HCT116 (cell line): ENCODE measurements at regions not wholly inside any gene's neighbourhood (a gene's known extent, or its start where the extent isn't known, plus 50 kb on each side); places are given as distances from the start of the nearest gene placed in this dataset.
"Not testable (repeated sequence)": the region's sequence is repeated elsewhere in the genome, so short reads cannot be mapped to it uniquely, and the experiment has no call there.

Source experiments
- ATAC-seq: fragments of 200-7000 bp; cut with Tn5 transposase; 2 replicates; pipeline ENCODE4 v1.9.1; 2020; ENCODE audit warnings: mild to moderate bottlenecking, moderate library complexity
- BruUV-seq: library from RNA; stranded (reverse); fragments of 400-500 nt; replicated peaks from 2 replicates; lab custom pipeline; 2021; lab: Mats Ljungman, UMichigan
- CTCF ChIA-PET: fragments of 300-600 bp; sonication (Branson Sonifier 250); formaldehyde crosslinking; loops from one replicate; lab custom pipeline; 2021; ENCODE audit warnings: antibody characterized with exemption; lab: Charles Lee
- POLR2A ChIA-PET: fragments of 300-600, 350-600 bp; sonication (Branson Sonifier 250); formaldehyde crosslinking; loops from one replicate; lab custom pipeline; 2021; ENCODE audit warnings: antibody characterized with exemption; lab: Charles Lee
- RAD21 ChIA-PET, 2 experiments: fragments of 300-600 bp; sonication (Branson Sonifier 250); formaldehyde crosslinking; loops; one replicate each; lab custom pipeline; 2023; ENCODE audit warnings: low total read pairs in 2 of 2; ENCODE audit not compliant: uncharacterized antibody in 2 of 2, unreplicated experiment in 2 of 2, low non-redundant PET in 1 of 2; lab: Charles Lee
- DNase-seq: peaks from one replicate; pipeline ENCODE4 v3.0.0-alpha.2; 2010; ENCODE audit warnings: low read depth, low spot score
- H2AFZ ChIP-seq: fragments of 200-600 bp; shearing (Covaris generic), sonication (generic); 2 replicates; pipeline ENCODE4 v1.6.1; 2017; ENCODE audit warnings: low read depth, mixed run types, mixed read lengths, antibody characterized with exemption, low read length; ENCODE audit not compliant: poor library complexity, severe bottlenecking
- H3K27ac ChIP-seq: 2 replicates; pipeline ENCODE4 v1.5.1; 2012; ENCODE audit warnings: low read depth, low read length
- H3K27me3 ChIP-seq: fragments of 200-600 bp; sonication (generic); 2 replicates; pipeline ENCODE4 v1.6.1; 2016; ENCODE audit warnings: mixed run types, low read length, mixed read lengths; ENCODE audit not compliant: insufficient read depth
- H3K36me3 ChIP-seq, 2 experiments: fragments of 200-500 bp in 1 of 2; fragments of 200-600 bp in 1 of 2; sonication (Bioruptor generic) in 1 of 2; sonication (generic) in 1 of 2; 2 replicates each; pipeline versions ENCODE4 v1.5.1 to v1.6.1; 2014 to 2016; ENCODE audit warnings: low read length in 2 of 2, inconsistent platforms in 1 of 2, mixed read lengths in 1 of 2, mixed run types in 1 of 2; ENCODE audit not compliant: insufficient read depth in 2 of 2, control insufficient read depth in 1 of 2
- H3K4me1 ChIP-seq, 2 experiments: fragments of 200-600 bp in 1 of 2; sonication (generic) in 1 of 2; 2 replicates each; pipeline versions ENCODE4 v1.5.1 to v1.6.1; 2012 to 2017; ENCODE audit warnings: low read length in 2 of 2, inconsistent platforms in 1 of 2, mild to moderate bottlenecking in 1 of 2, mixed read lengths in 1 of 2, mixed run types in 1 of 2, moderate library complexity in 1 of 2; ENCODE audit not compliant: insufficient read depth in 2 of 2, control insufficient read depth in 1 of 2
- H3K4me2 ChIP-seq: fragments of 200-600 bp; sonication (generic); 2 replicates; pipeline ENCODE4 v1.6.1; 2017; ENCODE audit warnings: mixed run types, low read length, mixed read lengths
- H3K4me3 ChIP-seq, 2 experiments: fragments of 200-600 bp in 1 of 2; sonication (generic) in 1 of 2; replicated peaks in 1 of 2; 2 replicates each; pipeline ENCODE4 v1.5.1; 2011 to 2016; ENCODE audit warnings: low read length in 2 of 2, control low read depth in 1 of 2, low read depth in 1 of 2, mild to moderate bottlenecking in 1 of 2, mixed read lengths in 1 of 2, mixed run types in 1 of 2
- H3K79me2 ChIP-seq: fragments of 200-600 bp; sonication (generic); 2 replicates; pipeline ENCODE4 v1.6.1; 2017; ENCODE audit warnings: mild to moderate bottlenecking, mixed run types, low read length, moderate library complexity, mixed read lengths; ENCODE audit not compliant: insufficient read depth
- H3K9ac ChIP-seq: fragments of 200-600 bp; sonication (generic); 2 replicates; pipeline ENCODE4 v1.6.1; 2016; ENCODE audit warnings: low read length, mixed read lengths
- H3K9me2 ChIP-seq: fragments of 200-600 bp; sonication (generic), shearing (Covaris generic); 2 replicates; pipeline ENCODE4 v1.6.1; 2017; ENCODE audit warnings: mixed run types, mild to moderate bottlenecking, moderate library complexity; ENCODE audit not compliant: insufficient read depth
- H3K9me3 ChIP-seq, 2 experiments: fragments of 200-500 bp in 1 of 2; fragments of 200-600 bp in 1 of 2; sonication (Bioruptor generic) in 1 of 2; sonication (generic) in 1 of 2; 2 replicates each; pipeline ENCODE4 v1.6.1; 2014 to 2017; ENCODE audit warnings: low read length in 2 of 2, mixed read lengths in 2 of 2, inconsistent platforms in 1 of 2, low read depth in 1 of 2, mild to moderate bottlenecking in 1 of 2, mixed run types in 1 of 2, moderate library complexity in 1 of 2; ENCODE audit not compliant: control insufficient read depth in 1 of 2, insufficient read depth in 1 of 2
- H4K20me1 ChIP-seq: fragments of 200-600 bp; sonication (generic), shearing (Covaris generic); 2 replicates; pipeline ENCODE4 v1.6.1; 2017; ENCODE audit warnings: mixed run types, mild to moderate bottlenecking, moderate library complexity; ENCODE audit not compliant: insufficient read depth
- CBX3 ChIP-seq: IDR thresholded peaks from 2 replicates; pipeline ENCODE4 v1.6.1; 2012; ENCODE audit warnings: low read depth
- CTCF ChIP-seq, 3 experiments: fragments of 200-600 bp in 1 of 3; sonication (generic) in 1 of 3; IDR thresholded peaks in 2 of 3; conservative IDR thresholded peaks in 1 of 3; 2 replicates each; pipeline ENCODE4 v1.5.1; 2012 to 2017; ENCODE audit warnings: low read depth in 2 of 3, low read length in 2 of 3, antibody characterized with exemption in 1 of 3, borderline replicate concordance in 1 of 3, control low read depth in 1 of 3, mild to moderate bottlenecking in 1 of 3, mixed read lengths in 1 of 3, mixed run types in 1 of 3, moderate library complexity in 1 of 3; ENCODE audit not compliant: insufficient read depth in 1 of 3
- EGR1 ChIP-seq: IDR thresholded peaks from 2 replicates; pipeline ENCODE4 v1.6.1; 2012; ENCODE audit warnings: low read depth
- EZH2 ChIP-seq: fragments of 200-600 bp; sonication (generic); IDR thresholded peaks from 2 replicates; pipeline ENCODE4 v1.6.1; 2017; ENCODE audit warnings: antibody characterized with exemption, mixed run types
- EZH2phosphoT487 ChIP-seq: fragments of 200-600 bp; IDR thresholded peaks from 2 replicates; pipeline ENCODE4 v1.6.1; 2018; ENCODE audit warnings: antibody characterized with exemption, borderline replicate concordance
- FOSL1 ChIP-seq: IDR thresholded peaks from 2 replicates; pipeline ENCODE4 v1.6.1; 2012; ENCODE audit warnings: low read depth
- POLR2A ChIP-seq: IDR thresholded peaks from 2 replicates; pipeline ENCODE4 v1.7.0; 2011; ENCODE audit warnings: borderline replicate concordance; ENCODE audit not compliant: insufficient read depth, insufficient read length; ENCODE audit errors: extremely low read depth
- POLR2AphosphoS5 ChIP-seq: IDR thresholded peaks from 2 replicates; pipeline ENCODE4 v1.6.1; 2011; ENCODE audit warnings: mild to moderate bottlenecking, low read depth, low read length, moderate library complexity
- REST ChIP-seq: IDR thresholded peaks from 2 replicates; pipeline ENCODE4 v1.6.1; 2012; ENCODE audit warnings: low read depth
- SIN3A ChIP-seq: IDR thresholded peaks from 2 replicates; pipeline ENCODE4 v1.6.1; 2012; ENCODE audit warnings: low read depth
- SP1 ChIP-seq: IDR thresholded peaks from 2 replicates; pipeline ENCODE4 v1.6.1; 2012; ENCODE audit warnings: low read depth
- intact Hi-C: fragments of 100-400 bp; cut with micrococcal nuclease; formaldehyde crosslinking; loops from 2 replicates; pipeline ENCODE4 v1.10.0; 2022

DNA sequence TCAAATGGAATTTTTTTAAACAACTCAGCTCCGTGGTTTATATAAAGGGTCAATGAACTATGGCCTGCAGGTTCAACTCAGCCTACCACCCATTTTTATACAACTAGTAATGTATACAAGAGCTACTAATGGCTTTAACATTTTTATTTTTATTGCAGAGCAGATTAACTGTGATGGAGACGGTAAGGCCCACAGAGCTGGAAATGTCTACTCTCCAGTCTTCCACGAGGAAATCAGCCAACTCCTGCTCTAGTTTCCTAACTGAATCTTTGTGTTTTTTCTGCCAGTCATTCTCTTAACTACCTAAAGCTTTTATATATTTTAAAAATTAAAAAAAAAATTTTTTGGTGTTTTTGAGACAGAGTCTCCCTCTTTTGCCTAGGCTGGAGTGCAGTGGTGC lies 385.1 kb upstream of the MAF start (continued):
- TF ChIP-seq CTCF (IDR thresholded peaks at IDR 0.05 in 2 of 3, conservative IDR thresholded peaks at IDR 0.05 in 1 of 3; ENCODE audit: borderline replicate concordance in 1 of 3, insufficient read depth in 1 of 3, low read depth in 2 of 3, low read length in 2 of 3) (no peak), POLR2A (no peak)

DNA sequence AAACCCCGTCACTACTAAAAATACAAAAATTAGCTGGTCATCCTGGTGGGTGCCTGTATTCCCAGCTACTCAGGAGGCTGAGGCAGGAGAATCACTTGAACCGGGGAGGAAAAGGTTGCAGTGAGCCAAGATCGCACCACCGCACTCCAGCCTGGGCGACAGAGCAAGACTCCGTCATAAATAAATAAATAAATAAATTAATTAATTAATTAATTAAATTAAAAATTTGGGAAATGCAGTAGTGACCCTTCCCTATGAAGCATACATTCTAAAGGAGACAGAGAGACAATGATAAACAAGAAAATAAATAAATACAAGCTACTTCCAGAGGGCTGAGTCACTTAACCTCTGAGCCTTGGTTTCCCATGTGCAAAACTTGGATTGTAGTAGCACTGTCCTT lies 383.6 kb upstream of the MAF start:
- H3K27me3 ChIP-seq, H3K4me2 ChIP-seq, H3K9me2 ChIP-seq, H3K36me3 ChIP-seq, ATAC-seq, H3K27ac ChIP-seq, POLR2A ChIA-PET, RAD21 ChIA-PET, CTCF ChIA-PET, H2AFZ ChIP-seq, H4K20me1 ChIP-seq, BruUV-seq, H3K79me2 ChIP-seq, H3K9ac ChIP-seq, H3K4me3 ChIP-seq, DNase-seq, H3K4me1 ChIP-seq, intact Hi-C loops: not testable (repeated sequence)
- H3K9me3 ChIP-seq, result peaks cover 43 to 48% of the 10 kb centered on the region in 2 experiments; a peak in 2 of 4 replicates

DNA sequence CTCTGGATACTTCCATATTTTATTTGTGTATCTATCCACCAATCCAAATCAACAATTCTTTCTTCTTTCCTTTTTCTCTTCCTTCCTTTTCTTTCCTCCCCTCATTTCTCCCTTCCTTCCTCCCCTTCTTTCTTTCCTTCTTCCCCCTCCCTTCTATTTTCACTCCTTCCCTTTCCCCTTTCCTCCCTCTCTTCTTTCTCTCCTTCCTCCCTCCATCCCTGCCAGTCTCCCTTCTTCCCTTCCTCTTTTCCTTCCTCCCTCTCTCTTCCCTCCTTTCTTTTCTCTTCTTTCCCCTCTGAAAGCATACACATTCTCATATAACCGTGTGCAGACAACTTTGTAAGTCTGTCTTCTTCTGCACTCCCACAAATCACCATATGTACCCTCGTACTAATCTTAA lies 382.3 kb upstream of the MAF start:
- ATAC-seq (no peak), DNase-seq (no peak)
- ChIA-PET RAD21 (no interaction called here), CTCF (no interaction called here), POLR2A (no interaction called here)
- Histone ChIP-seq H3K4me2 (no peak overlapping the region), H3K4me1 (no peaks in the 10 kb centered on the region), H3K36me3 (no peaks in the 10 kb centered on the region), H3K4me3 (no peak overlapping the region), H2AFZ (no peak overlapping the region), H3K27me3 (no peaks in the 10 kb centered on the region), H3K9me2 (no peaks in the 10 kb centered on the region), H3K9me3 (peaks cover 40 to 55% of the 10 kb centered on the region in 2 experiments; a peak in 2 of 4 replicates), H3K27ac (no peak overlapping the region), H3K79me2 (no peaks in the 10 kb centered on the region), H4K20me1 (no peaks in the 10 kb centered on the region), H3K9ac (no peak overlapping the region)
- intact Hi-C loops, result no loop called here
- BruUV-seq, result no TSS peak
- no peak for TF ChIP-seq CBX3
- TF ChIP-seq EGR1, result no peak
- TF ChIP-seq POLR2AphosphoS5, result no peak
- no peak for TF ChIP-seq EZH2phosphoT487
- TF ChIP-seq FOSL1, result no peak
- TF ChIP-seq EZH2, result no peak
- no peak for TF ChIP-seq REST
- no peak for TF ChIP-seq SIN3A
- TF ChIP-seq CTCF (IDR thresholded peaks at IDR 0.05 in 2 of 3, conservative IDR thresholded peaks at IDR 0.05 in 1 of 3; ENCODE audit: borderline replicate concordance in 1 of 3, insufficient read depth in 1 of 3, low read depth in 2 of 3, low read length in 2 of 3), result no peak
- no peak for TF ChIP-seq SP1
